ENCODE measurements at regions not wholly inside any gene's neighbourhood (a gene's known extent, or its start where the extent isn't known, plus 50 kb on each side); places are given as distances from the start of the nearest gene placed in this dataset.

GRCh38 chr12:19749906-19750574, 310.7 kb downstream of the AEBP2 start:
- TF ChIP-seq CTCF (conservative IDR thresholded peaks at IDR 0.05; ENCODE audit: low read depth, low read length): no peak
- TF ChIP-seq, protein P1, sequence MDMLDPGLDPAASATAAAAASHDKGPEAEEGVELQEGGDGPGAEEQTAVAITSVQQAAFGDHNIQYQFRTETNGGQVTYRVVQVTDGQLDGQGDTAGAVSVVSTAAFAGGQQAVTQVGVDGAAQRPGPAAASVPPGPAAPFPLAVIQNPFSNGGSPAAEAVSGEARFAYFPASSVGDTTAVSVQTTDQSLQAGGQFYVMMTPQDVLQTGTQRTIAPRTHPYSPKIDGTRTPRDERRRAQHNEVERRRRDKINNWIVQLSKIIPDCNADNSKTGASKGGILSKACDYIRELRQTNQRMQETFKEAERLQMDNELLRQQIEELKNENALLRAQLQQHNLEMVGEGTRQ (IDR thresholded peaks at IDR 0.05; ENCODE audit: low read depth, low read length): no peak
- no peak for TF ChIP-seq POLR2A (IDR thresholded peaks at IDR 0.05; ENCODE audit: low read depth, low read length)
- no peak for TF ChIP-seq CEBPB (IDR thresholded peaks at IDR 0.05; ENCODE audit: low read depth, low read length)
- no peak for TF ChIP-seq ELK1 (IDR thresholded peaks at IDR 0.05; ENCODE audit: borderline replicate concordance, low read depth, low read length)
- no peak for TF ChIP-seq MXI1 (IDR thresholded peaks at IDR 0.05; ENCODE audit: borderline replicate concordance, low read depth, low read length)
- TF ChIP-seq RFX5 (IDR thresholded peaks at IDR 0.05; ENCODE audit: low read depth, low read length): no peak
- TF ChIP-seq CHD1 (IDR thresholded peaks at IDR 0.05; ENCODE audit: low read depth, low read length): no peak
- no peak for TF ChIP-seq SMC3 (IDR thresholded peaks at IDR 0.05; ENCODE audit: low read depth, low read length)
- TF ChIP-seq RAD21 (IDR thresholded peaks at IDR 0.05; ENCODE audit: low read length): no peak
